Endothelial cell (in vitro differentiated cells): ENCODE measurements at regions not wholly inside any gene's neighbourhood (a gene's known extent, or its start where the extent isn't known, plus 50 kb on each side); places are given as distances from the start of the nearest gene placed in this dataset.

Experiments
- DNase-seq: peaks from one replicate; pipeline ENCODE4 v3.0.0; 2021; ENCODE audit warnings: low spot score
- H3K27ac Mint-ChIP-seq: one replicate; pipeline ENCODE4 v1.8.0; 2021; ENCODE audit warnings: mixed read lengths, inconsistent platforms; ENCODE audit not compliant: unreplicated experiment
- H3K27me3 Mint-ChIP-seq: one replicate; pipeline ENCODE4 v1.8.0; 2021; ENCODE audit warnings: mild to moderate bottlenecking, moderate library complexity, mixed read lengths, inconsistent platforms; ENCODE audit not compliant: unreplicated experiment
- H3K36me3 Mint-ChIP-seq: one replicate; pipeline ENCODE4 v1.8.0; 2021; ENCODE audit warnings: mild to moderate bottlenecking, low read depth, mixed read lengths, inconsistent platforms; ENCODE audit not compliant: unreplicated experiment
- H3K4me1 Mint-ChIP-seq: one replicate; pipeline ENCODE4 v1.8.0; 2021; ENCODE audit warnings: mild to moderate bottlenecking, mixed read lengths, inconsistent platforms; ENCODE audit not compliant: unreplicated experiment
- H3K4me3 Mint-ChIP-seq: one replicate; pipeline ENCODE4 v1.8.0; 2021; ENCODE audit warnings: mild to moderate bottlenecking, mixed read lengths, inconsistent platforms; ENCODE audit not compliant: unreplicated experiment
- H3K9me3 Mint-ChIP-seq: one replicate; pipeline ENCODE4 v1.8.0; 2021; ENCODE audit warnings: mixed read lengths, inconsistent platforms; ENCODE audit not compliant: unreplicated experiment
- TF ChIP-seq, protein P1 (sequence below): fragments of 200-600 bp; sonication (generic); IDR thresholded peaks from one replicate; pipeline ENCODE4 v1.5.0; 2021; ENCODE audit warnings: antibody characterized with exemption; ENCODE audit not compliant: unreplicated experiment

DNA sequence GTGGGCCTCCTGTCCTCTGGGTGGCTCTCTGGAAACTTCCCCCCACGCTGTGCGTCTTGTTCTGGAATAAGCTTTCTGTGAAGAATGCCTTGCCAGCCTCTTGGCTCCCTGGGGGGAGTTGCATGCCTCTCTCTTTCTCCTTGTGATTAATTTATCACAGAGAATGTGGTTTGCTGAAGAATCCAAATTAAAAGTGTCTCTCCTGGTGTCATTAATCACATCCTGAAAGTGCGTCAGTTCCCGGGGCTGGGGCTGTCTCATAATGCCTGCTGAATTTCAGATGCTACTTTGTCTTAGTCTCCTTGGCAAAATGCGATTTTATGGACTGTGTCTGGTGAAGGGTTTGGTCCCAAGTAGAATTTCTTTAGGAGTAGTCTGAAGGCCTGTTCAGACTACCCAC lies 787.7 kb upstream of the TMEM132C start:
- H3K36me3 Mint-ChIP-seq = peaks cover 5% of the 10 kb centered on the region
- no peak overlapping the region for H3K4me3 Mint-ChIP-seq
- TF ChIP-seq, protein P1, sequence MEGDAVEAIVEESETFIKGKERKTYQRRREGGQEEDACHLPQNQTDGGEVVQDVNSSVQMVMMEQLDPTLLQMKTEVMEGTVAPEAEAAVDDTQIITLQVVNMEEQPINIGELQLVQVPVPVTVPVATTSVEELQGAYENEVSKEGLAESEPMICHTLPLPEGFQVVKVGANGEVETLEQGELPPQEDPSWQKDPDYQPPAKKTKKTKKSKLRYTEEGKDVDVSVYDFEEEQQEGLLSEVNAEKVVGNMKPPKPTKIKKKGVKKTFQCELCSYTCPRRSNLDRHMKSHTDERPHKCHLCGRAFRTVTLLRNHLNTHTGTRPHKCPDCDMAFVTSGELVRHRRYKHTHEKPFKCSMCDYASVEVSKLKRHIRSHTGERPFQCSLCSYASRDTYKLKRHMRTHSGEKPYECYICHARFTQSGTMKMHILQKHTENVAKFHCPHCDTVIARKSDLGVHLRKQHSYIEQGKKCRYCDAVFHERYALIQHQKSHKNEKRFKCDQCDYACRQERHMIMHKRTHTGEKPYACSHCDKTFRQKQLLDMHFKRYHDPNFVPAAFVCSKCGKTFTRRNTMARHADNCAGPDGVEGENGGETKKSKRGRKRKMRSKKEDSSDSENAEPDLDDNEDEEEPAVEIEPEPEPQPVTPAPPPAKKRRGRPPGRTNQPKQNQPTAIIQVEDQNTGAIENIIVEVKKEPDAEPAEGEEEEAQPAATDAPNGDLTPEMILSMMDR = no peak
- H3K27me3 Mint-ChIP-seq = peaks cover 6% of the 10 kb centered on the region
- peaks cover 29% of the 10 kb centered on the region for H3K9me3 Mint-ChIP-seq
- no peak for DNase-seq
- H3K27ac Mint-ChIP-seq = no peak overlapping the region
- no peaks in the 10 kb centered on the region for H3K4me1 Mint-ChIP-seq

DNA sequence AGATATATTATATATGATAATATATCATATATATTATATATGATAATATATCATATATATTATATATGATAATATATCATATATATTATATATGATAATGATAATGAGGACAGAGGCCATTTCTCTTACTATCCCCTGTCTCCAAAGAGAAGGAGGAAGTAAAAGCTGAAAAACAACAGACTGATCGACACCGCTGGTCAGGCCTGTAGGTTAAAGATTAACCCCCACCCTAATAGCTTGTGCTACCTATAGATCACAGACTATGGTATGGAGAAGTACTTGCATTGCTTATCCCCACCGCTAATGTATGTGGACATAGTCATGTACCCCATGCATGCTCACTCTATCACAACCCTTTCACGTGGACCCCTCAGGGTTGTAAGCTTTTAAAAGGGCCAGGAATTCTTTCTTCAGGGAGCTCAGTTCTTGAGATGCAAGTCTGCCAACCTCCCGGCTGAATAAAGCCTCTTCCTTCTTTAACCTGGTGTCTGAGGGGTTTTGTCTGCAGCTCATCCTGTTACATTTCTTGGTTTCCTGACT lies 786.1 kb upstream of the TMEM132C start:
- TF ChIP-seq, protein P1 = no peak
- peaks cover 6% of the 10 kb centered on the region for H3K27me3 Mint-ChIP-seq
- peaks cover 24% of the 10 kb centered on the region for H3K9me3 Mint-ChIP-seq
- DNase-seq = no peak
- no peaks in the 10 kb centered on the region for H3K4me1 Mint-ChIP-seq
- no peak overlapping the region for H3K4me3 Mint-ChIP-seq
- H3K36me3 Mint-ChIP-seq = peaks cover 5% of the 10 kb centered on the region
- no peak overlapping the region for H3K27ac Mint-ChIP-seq

DNA sequence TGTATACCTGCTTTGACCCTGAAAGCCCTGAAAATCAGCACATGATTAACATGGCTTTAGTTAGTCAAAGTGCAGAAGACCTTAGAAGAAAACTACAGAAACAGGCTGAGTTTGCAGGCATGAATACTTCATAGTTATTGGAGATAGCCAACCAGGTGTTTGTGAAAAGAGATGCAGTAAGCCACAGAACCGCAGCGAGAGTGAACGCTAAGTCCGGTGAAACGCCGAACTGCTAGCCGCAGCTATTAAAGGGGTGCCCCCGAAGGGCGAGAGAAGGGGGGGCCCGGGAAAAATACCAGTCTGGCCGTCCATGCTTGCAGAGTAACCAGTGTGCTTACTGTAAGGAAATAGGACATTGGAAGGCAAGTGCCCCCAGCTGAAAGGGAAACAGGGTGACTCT lies 784.0 kb upstream of the TMEM132C start:
- Mint-ChIP-seq H3K27me3 (peaks cover 6% of the 10 kb centered on the region), H3K36me3 (peaks cover 9% of the 10 kb centered on the region), H3K27ac (no peak overlapping the region), H3K9me3 (peaks cover 30% of the 10 kb centered on the region), H3K4me1 (no peaks in the 10 kb centered on the region), H3K4me3 (no peak overlapping the region)
- DNase-seq = no peak
- TF ChIP-seq, protein P1 = no peak

DNA sequence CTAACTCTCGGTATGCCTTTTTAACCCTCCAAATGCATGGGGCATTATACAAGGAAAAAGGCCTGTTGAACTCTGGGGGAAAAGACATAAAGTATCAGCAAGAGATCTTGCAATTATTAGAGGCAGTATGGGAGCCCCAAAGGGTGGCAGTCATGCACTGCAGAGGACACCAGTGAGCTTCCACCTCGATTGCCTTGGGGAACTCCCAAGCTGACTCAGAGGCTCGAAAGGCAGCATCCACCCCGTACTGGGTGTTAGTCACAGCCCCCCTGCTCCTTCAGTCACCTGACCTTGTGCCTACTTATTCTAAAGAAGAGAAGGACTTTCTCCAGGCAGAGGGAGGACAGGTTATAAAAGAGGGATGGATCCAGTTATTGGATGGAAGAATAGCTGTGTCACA lies 781.4 kb upstream of the TMEM132C start:
- peaks cover 9% of the 10 kb centered on the region for H3K36me3 Mint-ChIP-seq
- no peak overlapping the region for H3K27ac Mint-ChIP-seq
- H3K27me3 Mint-ChIP-seq = peaks cover 6% of the 10 kb centered on the region
- H3K9me3 Mint-ChIP-seq = peaks cover 33% of the 10 kb centered on the region
- TF ChIP-seq, protein P1 = no peak
- no peaks in the 10 kb centered on the region for H3K4me1 Mint-ChIP-seq
- no peak overlapping the region for H3K4me3 Mint-ChIP-seq
- DNase-seq = no peak

DNA sequence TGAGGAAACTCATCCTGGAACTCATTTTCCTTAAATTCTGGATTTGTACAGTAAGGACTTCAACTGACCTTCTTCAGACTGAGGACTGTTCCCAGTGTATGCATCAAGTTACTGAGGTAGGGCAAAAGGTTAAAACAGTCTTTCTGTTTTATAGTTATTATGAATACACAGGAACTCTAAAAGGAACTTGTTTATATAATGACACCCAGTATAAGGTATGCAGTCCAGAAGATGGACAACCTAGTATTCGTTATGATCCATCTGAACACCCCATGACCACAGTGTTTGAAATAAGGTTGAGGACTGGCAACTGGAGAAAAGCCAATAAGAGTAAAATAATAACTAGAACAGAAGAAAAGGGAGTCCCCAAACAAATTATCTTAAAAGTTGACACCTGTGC lies 779.9 kb upstream of the TMEM132C start:
- no peak for DNase-seq
- TF ChIP-seq, protein P1 = no peak
- Mint-ChIP-seq H3K4me3 (no peak overlapping the region), H3K9me3 (peaks cover 28% of the 10 kb centered on the region), H3K27me3 (peaks cover 7% of the 10 kb centered on the region), H3K4me1 (no peaks in the 10 kb centered on the region), H3K36me3 (peaks cover 4% of the 10 kb centered on the region), H3K27ac (no peak overlapping the region)
